Mesothelial cell of epicardium (in vitro differentiated cells): ENCODE measurements at regions not wholly inside any gene's neighbourhood (a gene's known extent, or its start where the extent isn't known, plus 50 kb on each side); places are given as distances from the start of the nearest gene placed in this dataset.
A peak's percentile ranks its signal among the peaks of the same experiment; 100 is the strongest.

Experiments used
- DNase-seq, 2 experiments: peaks; one replicate each; pipeline ENCODE4 v3.0.0; 2021; ENCODE audit warnings: low spot score in 2 of 2; ENCODE audit not compliant: unreplicated experiment in 2 of 2
- H3K27ac Mint-ChIP-seq: 2 replicates; pipeline ENCODE4 v1.8.0; 2021; ENCODE audit warnings: mixed read lengths
- H3K27me3 Mint-ChIP-seq: 2 replicates; pipeline ENCODE4 v1.8.0; 2021; ENCODE audit warnings: low read depth, mixed read lengths
- H3K36me3 Mint-ChIP-seq: 2 replicates; pipeline ENCODE4 v1.8.0; 2021; ENCODE audit warnings: mixed read lengths
- H3K4me1 Mint-ChIP-seq: 2 replicates; pipeline ENCODE4 v1.8.0; 2021; ENCODE audit warnings: mixed read lengths
- H3K4me3 Mint-ChIP-seq: 2 replicates; pipeline ENCODE4 v1.8.0; 2021; ENCODE audit warnings: mild to moderate bottlenecking, moderate library complexity, mixed read lengths
- H3K9me3 Mint-ChIP-seq: 2 replicates; pipeline ENCODE4 v1.8.0; 2021; ENCODE audit warnings: mixed read lengths
- TF ChIP-seq, protein P1 (sequence below): fragments of 200-600 bp; sonication (generic); IDR thresholded peaks from one replicate; pipeline ENCODE4 v1.5.0; 2021; ENCODE audit warnings: antibody characterized with exemption; ENCODE audit not compliant: unreplicated experiment

DNA sequence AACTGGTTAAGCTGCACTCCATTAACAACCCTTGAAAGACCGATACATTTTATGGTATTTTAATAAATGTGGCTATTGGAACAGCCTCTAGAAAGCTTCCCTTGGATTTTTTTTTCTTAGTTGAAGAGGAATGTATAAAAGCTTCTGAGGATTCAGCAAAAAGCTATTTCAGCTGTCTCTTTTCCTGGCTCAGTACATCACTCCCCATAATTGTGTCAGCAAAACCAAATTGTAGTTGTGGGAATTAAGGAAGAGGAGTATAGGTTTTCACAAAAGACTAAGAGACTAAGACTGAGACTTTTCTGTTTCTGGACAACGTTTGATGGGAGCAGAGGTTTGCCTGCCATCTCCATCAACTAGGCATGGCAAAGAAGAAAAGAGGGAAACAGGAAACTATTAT, 106.5 kb downstream of the C12orf50 start:
- H3K4me3 Mint-ChIP-seq, result no peak overlapping the region
- TF ChIP-seq, protein P1, sequence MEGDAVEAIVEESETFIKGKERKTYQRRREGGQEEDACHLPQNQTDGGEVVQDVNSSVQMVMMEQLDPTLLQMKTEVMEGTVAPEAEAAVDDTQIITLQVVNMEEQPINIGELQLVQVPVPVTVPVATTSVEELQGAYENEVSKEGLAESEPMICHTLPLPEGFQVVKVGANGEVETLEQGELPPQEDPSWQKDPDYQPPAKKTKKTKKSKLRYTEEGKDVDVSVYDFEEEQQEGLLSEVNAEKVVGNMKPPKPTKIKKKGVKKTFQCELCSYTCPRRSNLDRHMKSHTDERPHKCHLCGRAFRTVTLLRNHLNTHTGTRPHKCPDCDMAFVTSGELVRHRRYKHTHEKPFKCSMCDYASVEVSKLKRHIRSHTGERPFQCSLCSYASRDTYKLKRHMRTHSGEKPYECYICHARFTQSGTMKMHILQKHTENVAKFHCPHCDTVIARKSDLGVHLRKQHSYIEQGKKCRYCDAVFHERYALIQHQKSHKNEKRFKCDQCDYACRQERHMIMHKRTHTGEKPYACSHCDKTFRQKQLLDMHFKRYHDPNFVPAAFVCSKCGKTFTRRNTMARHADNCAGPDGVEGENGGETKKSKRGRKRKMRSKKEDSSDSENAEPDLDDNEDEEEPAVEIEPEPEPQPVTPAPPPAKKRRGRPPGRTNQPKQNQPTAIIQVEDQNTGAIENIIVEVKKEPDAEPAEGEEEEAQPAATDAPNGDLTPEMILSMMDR, result no peak
- DNase-seq, result no peak
- no peaks in the 10 kb centered on the region for H3K36me3 Mint-ChIP-seq
- H3K27me3 Mint-ChIP-seq, result peaks cover 4% of the 10 kb centered on the region
- H3K9me3 Mint-ChIP-seq, result no peaks in the 10 kb centered on the region
- H3K27ac Mint-ChIP-seq, result no peak overlapping the region
- H3K4me1 Mint-ChIP-seq, result peaks cover 4% of the 10 kb centered on the region

DNA sequence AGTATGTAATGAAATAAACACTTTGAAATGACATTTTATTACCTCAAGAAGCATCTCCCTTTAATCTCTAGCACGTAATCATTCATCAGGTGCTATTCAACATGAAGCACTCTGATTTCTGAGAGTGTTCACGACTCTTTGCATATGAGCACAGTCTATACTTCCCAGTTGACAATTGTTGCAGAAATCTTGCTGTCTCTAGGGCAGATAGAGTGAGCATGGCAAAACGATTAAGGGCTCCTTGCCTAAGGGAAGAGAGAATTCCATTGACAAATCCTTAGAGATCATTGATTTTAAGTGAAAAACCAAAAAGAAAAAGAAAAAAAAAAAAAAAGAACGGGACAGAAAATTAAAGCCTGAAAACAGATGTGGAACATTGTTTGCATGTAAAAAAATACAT, 107.6 kb downstream of the C12orf50 start:
- peaks cover 4% of the 10 kb centered on the region for H3K27me3 Mint-ChIP-seq
- DNase-seq, result no peak
- TF ChIP-seq, protein P1, result no peak
- H3K4me3 Mint-ChIP-seq, result no peak overlapping the region
- no peaks in the 10 kb centered on the region for H3K9me3 Mint-ChIP-seq
- H3K36me3 Mint-ChIP-seq, result no peaks in the 10 kb centered on the region
- H3K27ac Mint-ChIP-seq, result no peak overlapping the region
- H3K4me1 Mint-ChIP-seq, result peaks cover 4% of the 10 kb centered on the region

DNA sequence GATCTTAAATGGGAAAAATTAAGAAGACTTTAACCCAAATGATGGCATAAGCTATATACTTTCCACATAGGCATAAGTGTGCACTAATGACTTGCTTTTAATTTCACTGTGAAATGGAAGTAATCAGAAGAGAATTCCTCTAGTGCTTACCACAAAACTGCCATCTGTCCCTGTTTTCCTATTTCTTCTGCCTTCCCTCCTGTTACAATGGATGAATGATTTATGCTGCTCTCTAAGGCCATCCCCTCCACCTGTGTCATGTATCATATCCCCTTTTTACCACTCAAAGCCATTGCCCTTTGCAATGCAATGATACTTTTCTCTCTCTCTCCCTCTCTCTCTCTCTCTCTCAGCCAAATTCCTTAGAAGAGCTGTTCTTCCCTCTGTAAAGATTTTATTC, 109.1 kb downstream of the C12orf50 start:
- H3K27ac Mint-ChIP-seq, result no peak overlapping the region
- H3K4me3 Mint-ChIP-seq, result no peak overlapping the region
- no peak for DNase-seq
- no peaks in the 10 kb centered on the region for H3K36me3 Mint-ChIP-seq
- peaks cover 4% of the 10 kb centered on the region for H3K27me3 Mint-ChIP-seq
- peaks cover 3% of the 10 kb centered on the region for H3K9me3 Mint-ChIP-seq
- peaks cover 4% of the 10 kb centered on the region for H3K4me1 Mint-ChIP-seq
- TF ChIP-seq, protein P1, result no peak

DNA sequence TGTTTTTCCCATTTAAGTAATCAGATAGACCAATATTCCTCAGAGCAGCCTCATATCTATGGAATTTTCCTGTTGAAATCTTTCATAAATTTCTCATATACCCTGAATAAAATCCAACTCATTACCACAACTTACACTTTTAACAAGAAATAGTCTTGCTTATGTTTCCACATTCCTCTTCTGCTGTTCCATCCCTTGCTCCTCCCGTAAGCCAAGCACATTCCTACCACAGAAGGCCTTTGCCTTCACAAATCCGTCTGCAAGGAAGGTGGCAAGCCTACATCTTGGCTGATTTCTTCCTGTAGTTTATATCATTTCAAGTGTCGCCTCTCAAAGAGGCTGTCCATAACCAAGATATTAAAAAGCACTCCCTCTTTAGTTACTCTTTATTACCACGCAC, 127.7 kb downstream of the C12orf50 start:
- H3K27ac Mint-ChIP-seq, result no peak overlapping the region
- H3K4me3 Mint-ChIP-seq, result no peak overlapping the region
- H3K27me3 Mint-ChIP-seq, result no peaks in the 10 kb centered on the region
- TF ChIP-seq, protein P1, result no peak
- no peaks in the 10 kb centered on the region for H3K36me3 Mint-ChIP-seq
- H3K4me1 Mint-ChIP-seq, result no peaks in the 10 kb centered on the region
- no peak for DNase-seq
- peaks cover 2% of the 10 kb centered on the region for H3K9me3 Mint-ChIP-seq

DNA sequence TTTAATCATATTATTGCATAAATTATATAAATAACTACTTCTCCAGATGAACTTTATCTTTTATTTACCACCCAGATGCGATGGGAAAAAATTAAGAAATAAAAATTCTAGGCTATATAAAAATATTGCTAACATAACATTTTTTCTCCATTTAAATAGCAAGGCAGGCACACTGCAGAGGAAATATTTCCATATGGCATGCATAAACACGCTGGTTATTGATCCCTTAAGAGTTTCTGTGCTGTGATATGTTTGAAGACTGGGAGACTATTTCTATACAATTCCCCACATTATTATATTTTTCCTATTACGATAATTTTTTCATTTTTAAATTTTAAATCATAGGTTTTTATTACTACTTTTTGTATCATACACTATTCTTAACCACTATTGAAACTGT, 131.5 kb downstream of the C12orf50 start:
- Mint-ChIP-seq H3K9me3 (peaks cover 13% of the 10 kb centered on the region), H3K27ac (no peak overlapping the region), H3K27me3 (no peaks in the 10 kb centered on the region), H3K36me3 (no peaks in the 10 kb centered on the region), H3K4me3 (no peak overlapping the region), H3K4me1 (no peaks in the 10 kb centered on the region)
- DNase-seq, result no peak
- TF ChIP-seq, protein P1, result no peak

DNA sequence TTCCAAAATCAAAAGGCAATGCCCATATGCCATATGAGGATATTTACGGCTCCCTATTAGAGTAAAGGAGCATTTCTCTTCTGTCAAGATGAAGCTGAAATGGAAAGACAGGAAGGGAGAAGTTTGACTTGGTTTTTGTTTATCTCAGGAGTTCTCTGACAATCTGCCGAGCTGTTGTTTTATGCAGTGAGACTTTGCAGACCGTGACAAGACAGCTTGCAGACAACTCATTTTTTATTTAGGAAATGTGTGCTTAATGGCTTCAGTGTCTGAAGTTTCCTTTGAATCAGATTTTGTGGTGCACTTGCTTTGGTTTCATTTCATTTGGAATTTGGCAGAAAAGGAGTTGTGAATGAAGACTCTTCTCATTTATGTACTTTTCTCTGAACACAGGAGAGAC, 145.4 kb downstream of the C12orf50 start:
- Mint-ChIP-seq H3K36me3 (no peaks in the 10 kb centered on the region), H3K9me3 (no peaks in the 10 kb centered on the region), H3K27me3 (no peaks in the 10 kb centered on the region), H3K27ac (peak overlapping the region; percentile 63), H3K4me1 (peaks cover 6% of the 10 kb centered on the region), H3K4me3 (no peak overlapping the region)
- DNase-seq, result no peak
- TF ChIP-seq, protein P1, result no peak
